HEK293 (cell line): ENCODE measurements at regions not wholly inside any gene's neighbourhood (a gene's known extent, or its start where the extent isn't known, plus 50 kb on each side); places are given as distances from the start of the nearest gene placed in this dataset.

ENCODE experiments used
- CTCF ChIA-PET: fragments of 350-600 bp; formaldehyde crosslinking; extraction: SDS; loops from one replicate; lab custom pipeline; 2021; ENCODE audit warnings: antibody characterized with exemption; lab: Yijun Ruan, JAX
- POLR2A ChIA-PET: fragments of 300-600 bp; formaldehyde crosslinking; extraction: SDS; loops from one replicate; lab custom pipeline; 2020; ENCODE audit warnings: antibody characterized with exemption, inconsistent platforms; lab: Yijun Ruan, JAX
- H3K27ac ChIP-seq: fragments of 200-500 bp; sonication (Bioruptor generic); 2 replicates; pipeline ENCODE4 v1.5.1; 2014; ENCODE audit warnings: low read depth, low read length, control low read depth, inconsistent platforms; ENCODE audit errors: extremely low read depth
- H3K36me3 ChIP-seq, 2 experiments: fragments of 200-500 bp in 1 of 2; sonication (Bioruptor generic) in 1 of 2; 1 replicate in 1 of 2; 2 replicates in 1 of 2; pipeline ENCODE4 v1.5.1; 2014 to 2017; ENCODE audit warnings: inconsistent platforms in 2 of 2, low read length in 2 of 2; ENCODE audit not compliant: control insufficient read depth in 2 of 2, insufficient read depth in 1 of 2
- H3K4me1 ChIP-seq: fragments of 200-500 bp; sonication (Bioruptor generic); 2 replicates; pipeline ENCODE4 v1.5.1; 2014; ENCODE audit warnings: mild to moderate bottlenecking, low read length, inconsistent platforms; ENCODE audit not compliant: control insufficient read depth, insufficient read depth
- H3K4me3 ChIP-seq: 2 replicates; pipeline ENCODE4 v1.5.1; 2011; ENCODE audit warnings: low read depth, mild to moderate bottlenecking, control low read depth, low read length, moderate library complexity
- H3K9me3 ChIP-seq: fragments of 200-500 bp; sonication (Bioruptor generic); 2 replicates; pipeline ENCODE4 v1.5.1; 2014; ENCODE audit warnings: low read depth, low read length, inconsistent platforms; ENCODE audit not compliant: control insufficient read depth, insufficient read depth
- GLI2 ChIP-seq: fragments of 450-650 bp; formaldehyde crosslinking; IDR thresholded peaks from 2 replicates; pipeline ENCODE4; 2017; ENCODE audit warnings: missing biosample characterization, missing genetic modification characterization, low read depth, borderline replicate concordance
- KLF1 ChIP-seq: fragments of 450-650 bp; formaldehyde crosslinking; IDR thresholded peaks from 2 replicates; pipeline ENCODE4 v1.5.1; 2016; ENCODE audit warnings: missing biosample characterization, missing genetic modification characterization
- ZBTB21 ChIP-seq: fragments of 450-650 bp; formaldehyde crosslinking; IDR thresholded peaks from 2 replicates; pipeline ENCODE4 v1.5.1; 2017; ENCODE audit warnings: missing biosample characterization, missing genetic modification characterization
- ZFP41 ChIP-seq: fragments of 450-650 bp; formaldehyde crosslinking; IDR thresholded peaks from 2 replicates; pipeline ENCODE4 v1.5.1; 2016; ENCODE audit warnings: missing biosample characterization, missing genetic modification characterization, borderline replicate concordance
- ZNF2 ChIP-seq: fragments of 450-650 bp; formaldehyde crosslinking; IDR thresholded peaks from 2 replicates; pipeline ENCODE4 v1.5.1; 2016; ENCODE audit warnings: missing biosample characterization, missing genetic modification characterization
- ZNF239 ChIP-seq: fragments of 450-650 bp; formaldehyde crosslinking; IDR thresholded peaks from 2 replicates; pipeline ENCODE4 v1.5.1; 2016; ENCODE audit warnings: missing biosample characterization, missing genetic modification characterization
- ZNF248 ChIP-seq: fragments of 450-650 bp; formaldehyde crosslinking; IDR thresholded peaks from 2 replicates; pipeline ENCODE4 v1.5.1; 2017; ENCODE audit warnings: missing biosample characterization, missing genetic modification characterization
- ZNF341 ChIP-seq: fragments of 450-650 bp; formaldehyde crosslinking; IDR thresholded peaks from 2 replicates; pipeline ENCODE4; 2016; ENCODE audit warnings: low read depth, missing biosample characterization, missing genetic modification characterization
- ZNF514 ChIP-seq: fragments of 450-650 bp; formaldehyde crosslinking; IDR thresholded peaks from 2 replicates; pipeline ENCODE4 v1.5.1; 2016; ENCODE audit warnings: missing biosample characterization, missing genetic modification characterization
- ZNF837 ChIP-seq: fragments of 450-650 bp; formaldehyde crosslinking; IDR thresholded peaks from 2 replicates; pipeline ENCODE4 v1.5.1; 2016; ENCODE audit warnings: missing biosample characterization, missing genetic modification characterization
- TF ChIP-seq, protein P1 (sequence below): IDR thresholded peaks from 2 replicates; pipeline ENCODE4 v1.6.1; 2011; ENCODE audit warnings: mild to moderate bottlenecking, low read depth, low read length, borderline replicate concordance
- TF ChIP-seq, protein P2 (sequence below): sonication (generic); formaldehyde crosslinking; IDR thresholded peaks from 2 replicates; pipeline ENCODE4 v1.8.1; 2022; ENCODE audit warnings: mild to moderate bottlenecking, moderate library complexity, missing genetic modification reagents
- TF ChIP-seq, protein P3 (sequence below): fragments of 450-650 bp; formaldehyde crosslinking; IDR thresholded peaks from 2 replicates; pipeline ENCODE4 v1.5.1; 2016; ENCODE audit warnings: missing biosample characterization, missing genetic modification characterization
- TF ChIP-seq, protein P4 (sequence below): fragments of 450-650 bp; formaldehyde crosslinking; IDR thresholded peaks from 2 replicates; pipeline ENCODE4 v1.5.1; 2017; ENCODE audit warnings: missing biosample characterization, missing genetic modification characterization
- TF ChIP-seq, protein P5 (sequence below): fragments of 450-650 bp; formaldehyde crosslinking; IDR thresholded peaks from 2 replicates; pipeline ENCODE4 v1.5.1; 2017; ENCODE audit warnings: missing biosample characterization, missing genetic modification characterization
- TF ChIP-seq, protein P6 (sequence below): fragments of 450-650 bp; formaldehyde crosslinking; IDR thresholded peaks from 2 replicates; pipeline ENCODE4 v1.5.1; 2016; ENCODE audit warnings: missing biosample characterization, missing genetic modification characterization
- TF ChIP-seq, protein P7 (sequence below): fragments of 450-650 bp; formaldehyde crosslinking; IDR thresholded peaks from 2 replicates; pipeline ENCODE4 v1.5.1; 2016; ENCODE audit warnings: missing biosample characterization, missing genetic modification characterization
- TF ChIP-seq, protein P8 (sequence below): fragments of 450-650 bp; formaldehyde crosslinking; IDR thresholded peaks from 2 replicates; pipeline ENCODE4 v1.5.1; 2016; ENCODE audit warnings: missing biosample characterization, missing genetic modification characterization
- TF ChIP-seq, protein P9 (sequence below): fragments of 450-650 bp; formaldehyde crosslinking; IDR thresholded peaks from 2 replicates; pipeline ENCODE4 v1.5.1; 2016; ENCODE audit warnings: missing biosample characterization, missing genetic modification characterization

DNA sequence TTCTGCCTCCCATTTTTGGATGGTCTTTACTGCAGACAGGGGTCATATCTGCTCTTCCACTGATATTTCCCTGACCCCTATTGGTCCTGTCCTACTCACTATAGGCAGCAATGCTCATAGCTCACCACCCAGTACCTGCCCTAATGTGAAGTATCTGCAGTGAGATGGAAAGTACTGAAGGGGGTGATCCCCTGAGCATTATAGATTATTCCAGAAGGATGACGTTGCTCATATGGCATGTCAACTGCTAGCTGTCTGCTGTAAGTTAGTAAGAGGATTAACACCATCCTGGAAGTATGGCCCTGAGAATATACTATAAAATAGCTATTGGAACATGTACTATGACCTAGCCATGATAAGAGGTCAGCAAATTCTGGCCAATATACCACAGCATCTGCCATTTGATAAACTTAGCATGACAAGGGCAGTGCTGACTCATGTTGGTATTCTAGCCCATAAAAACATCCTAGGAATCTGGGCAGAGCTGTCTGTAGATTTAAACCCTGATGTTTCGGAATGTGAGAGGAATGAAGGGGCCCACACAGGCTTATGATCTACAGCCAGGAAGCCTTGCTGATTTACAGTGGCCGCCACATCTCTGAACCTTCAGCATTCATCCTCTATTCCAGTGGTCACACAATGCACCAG is 451.4 kb downstream of the TNS1 start:
- no peaks in the 10 kb centered on the region for H3K4me1 ChIP-seq
- H3K36me3 ChIP-seq: no peaks in the 10 kb centered on the region
- POLR2A ChIA-PET: no interaction called here
- no peak overlapping the region for H3K4me3 ChIP-seq
- no peaks in the 10 kb centered on the region for H3K9me3 ChIP-seq
- no peak overlapping the region for H3K27ac ChIP-seq
- TF ChIP-seq ZNF514 (tag by site-specific recombination): no peak
- TF ChIP-seq ZNF248 (tag by site-specific recombination): no peak
- CTCF ChIA-PET: interaction anchor here (0.7 to 1.6 kb wide), 2 partner anchors 30 to 99 kb away, joined by 3 to 4 read pairs; no protein-coding TSS in a partner anchor

DNA sequence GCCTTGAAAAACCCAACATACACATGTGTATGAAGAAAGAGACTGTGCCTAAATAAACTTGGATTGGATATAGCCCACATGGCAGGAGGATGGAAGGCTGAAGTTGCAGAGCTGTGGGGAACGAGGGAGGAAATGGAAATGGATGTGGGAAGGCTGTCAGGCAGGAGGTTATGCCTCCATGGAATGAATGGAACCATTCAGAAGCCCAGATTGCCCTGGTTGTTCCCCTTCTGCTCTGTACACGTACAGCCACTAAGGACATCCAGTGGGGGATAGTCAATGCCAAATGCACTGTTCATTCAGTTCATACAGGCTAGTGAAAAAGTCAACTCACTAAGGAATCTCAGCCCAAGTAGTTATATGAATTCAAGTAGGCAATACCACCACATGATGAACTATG is 463.7 kb downstream of the TNS1 start:
- CTCF ChIA-PET: interaction anchor here (0.6 to 1.0 kb wide), 2 partner anchors 28 to 971 kb away, joined by 4 read pairs; no protein-coding TSS in a partner anchor

More for the DNA sequence above, 463.7 kb downstream of the TNS1 start:
- H3K9me3 ChIP-seq: no peaks in the 10 kb centered on the region
- no peak overlapping the region for H3K4me3 ChIP-seq
- H3K27ac ChIP-seq: no peak overlapping the region
- no peaks in the 10 kb centered on the region for H3K36me3 ChIP-seq
- POLR2A ChIA-PET: no interaction called here
- TF ChIP-seq, protein P1, sequence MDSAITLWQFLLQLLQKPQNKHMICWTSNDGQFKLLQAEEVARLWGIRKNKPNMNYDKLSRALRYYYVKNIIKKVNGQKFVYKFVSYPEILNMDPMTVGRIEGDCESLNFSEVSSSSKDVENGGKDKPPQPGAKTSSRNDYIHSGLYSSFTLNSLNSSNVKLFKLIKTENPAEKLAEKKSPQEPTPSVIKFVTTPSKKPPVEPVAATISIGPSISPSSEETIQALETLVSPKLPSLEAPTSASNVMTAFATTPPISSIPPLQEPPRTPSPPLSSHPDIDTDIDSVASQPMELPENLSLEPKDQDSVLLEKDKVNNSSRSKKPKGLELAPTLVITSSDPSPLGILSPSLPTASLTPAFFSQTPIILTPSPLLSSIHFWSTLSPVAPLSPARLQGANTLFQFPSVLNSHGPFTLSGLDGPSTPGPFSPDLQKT: no peak
- TF ChIP-seq, protein P2, sequence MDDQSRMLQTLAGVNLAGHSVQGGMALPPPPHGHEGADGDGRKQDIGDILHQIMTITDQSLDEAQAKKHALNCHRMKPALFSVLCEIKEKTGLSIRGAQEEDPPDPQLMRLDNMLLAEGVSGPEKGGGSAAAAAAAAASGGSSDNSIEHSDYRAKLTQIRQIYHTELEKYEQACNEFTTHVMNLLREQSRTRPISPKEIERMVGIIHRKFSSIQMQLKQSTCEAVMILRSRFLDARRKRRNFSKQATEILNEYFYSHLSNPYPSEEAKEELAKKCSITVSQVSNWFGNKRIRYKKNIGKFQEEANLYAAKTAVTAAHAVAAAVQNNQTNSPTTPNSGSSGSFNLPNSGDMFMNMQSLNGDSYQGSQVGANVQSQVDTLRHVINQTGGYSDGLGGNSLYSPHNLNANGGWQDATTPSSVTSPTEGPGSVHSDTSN: no peak
- TF ChIP-seq ZBTB21 (tag by site-specific recombination) (no peak), ZNF2 (tag by site-specific recombination) (no peak), GLI2 (tag by site-specific recombination) (no peak), ZFP41 (tag by site-specific recombination) (no peak), ZNF341 (tag by site-specific recombination) (no peak), ZNF239 (tag by site-specific recombination) (no peak), ZNF837 (tag by site-specific recombination) (no peak), KLF1 (no peak)
- TF ChIP-seq, protein P3, sequence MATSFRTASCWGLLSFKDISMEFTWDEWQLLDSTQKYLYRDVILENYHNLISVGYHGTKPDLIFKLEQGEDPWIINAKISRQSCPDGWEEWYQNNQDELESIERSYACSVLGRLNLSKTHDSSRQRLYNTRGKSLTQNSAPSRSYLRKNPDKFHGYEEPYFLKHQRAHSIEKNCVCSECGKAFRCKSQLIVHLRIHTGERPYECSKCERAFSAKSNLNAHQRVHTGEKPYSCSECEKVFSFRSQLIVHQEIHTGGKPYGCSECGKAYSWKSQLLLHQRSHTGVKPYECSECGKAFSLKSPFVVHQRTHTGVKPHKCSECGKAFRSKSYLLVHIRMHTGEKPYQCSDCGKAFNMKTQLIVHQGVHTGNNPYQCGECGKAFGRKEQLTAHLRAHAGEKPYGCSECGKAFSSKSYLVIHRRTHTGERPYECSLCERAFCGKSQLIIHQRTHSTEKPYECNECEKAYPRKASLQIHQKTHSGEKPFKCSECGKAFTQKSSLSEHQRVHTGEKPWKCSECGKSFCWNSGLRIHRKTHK: no peak
- TF ChIP-seq, protein P4, sequence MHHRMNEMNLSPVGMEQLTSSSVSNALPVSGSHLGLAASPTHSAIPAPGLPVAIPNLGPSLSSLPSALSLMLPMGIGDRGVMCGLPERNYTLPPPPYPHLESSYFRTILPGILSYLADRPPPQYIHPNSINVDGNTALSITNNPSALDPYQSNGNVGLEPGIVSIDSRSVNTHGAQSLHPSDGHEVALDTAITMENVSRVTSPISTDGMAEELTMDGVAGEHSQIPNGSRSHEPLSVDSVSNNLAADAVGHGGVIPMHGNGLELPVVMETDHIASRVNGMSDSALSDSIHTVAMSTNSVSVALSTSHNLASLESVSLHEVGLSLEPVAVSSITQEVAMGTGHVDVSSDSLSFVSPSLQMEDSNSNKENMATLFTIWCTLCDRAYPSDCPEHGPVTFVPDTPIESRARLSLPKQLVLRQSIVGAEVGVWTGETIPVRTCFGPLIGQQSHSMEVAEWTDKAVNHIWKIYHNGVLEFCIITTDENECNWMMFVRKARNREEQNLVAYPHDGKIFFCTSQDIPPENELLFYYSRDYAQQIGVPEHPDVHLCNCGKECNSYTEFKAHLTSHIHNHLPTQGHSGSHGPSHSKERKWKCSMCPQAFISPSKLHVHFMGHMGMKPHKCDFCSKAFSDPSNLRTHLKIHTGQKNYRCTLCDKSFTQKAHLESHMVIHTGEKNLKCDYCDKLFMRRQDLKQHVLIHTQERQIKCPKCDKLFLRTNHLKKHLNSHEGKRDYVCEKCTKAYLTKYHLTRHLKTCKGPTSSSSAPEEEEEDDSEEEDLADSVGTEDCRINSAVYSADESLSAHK (tag by site-specific recombination): no peak
- TF ChIP-seq, protein P5, sequence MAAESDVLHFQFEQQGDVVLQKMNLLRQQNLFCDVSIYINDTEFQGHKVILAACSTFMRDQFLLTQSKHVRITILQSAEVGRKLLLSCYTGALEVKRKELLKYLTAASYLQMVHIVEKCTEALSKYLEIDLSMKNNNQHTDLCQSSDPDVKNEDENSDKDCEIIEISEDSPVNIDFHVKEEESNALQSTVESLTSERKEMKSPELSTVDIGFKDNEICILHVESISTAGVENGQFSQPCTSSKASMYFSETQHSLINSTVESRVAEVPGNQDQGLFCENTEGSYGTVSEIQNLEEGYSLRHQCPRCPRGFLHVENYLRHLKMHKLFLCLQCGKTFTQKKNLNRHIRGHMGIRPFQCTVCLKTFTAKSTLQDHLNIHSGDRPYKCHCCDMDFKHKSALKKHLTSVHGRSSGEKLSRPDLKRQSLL (tag by site-specific recombination): no peak
- TF ChIP-seq, protein P6, sequence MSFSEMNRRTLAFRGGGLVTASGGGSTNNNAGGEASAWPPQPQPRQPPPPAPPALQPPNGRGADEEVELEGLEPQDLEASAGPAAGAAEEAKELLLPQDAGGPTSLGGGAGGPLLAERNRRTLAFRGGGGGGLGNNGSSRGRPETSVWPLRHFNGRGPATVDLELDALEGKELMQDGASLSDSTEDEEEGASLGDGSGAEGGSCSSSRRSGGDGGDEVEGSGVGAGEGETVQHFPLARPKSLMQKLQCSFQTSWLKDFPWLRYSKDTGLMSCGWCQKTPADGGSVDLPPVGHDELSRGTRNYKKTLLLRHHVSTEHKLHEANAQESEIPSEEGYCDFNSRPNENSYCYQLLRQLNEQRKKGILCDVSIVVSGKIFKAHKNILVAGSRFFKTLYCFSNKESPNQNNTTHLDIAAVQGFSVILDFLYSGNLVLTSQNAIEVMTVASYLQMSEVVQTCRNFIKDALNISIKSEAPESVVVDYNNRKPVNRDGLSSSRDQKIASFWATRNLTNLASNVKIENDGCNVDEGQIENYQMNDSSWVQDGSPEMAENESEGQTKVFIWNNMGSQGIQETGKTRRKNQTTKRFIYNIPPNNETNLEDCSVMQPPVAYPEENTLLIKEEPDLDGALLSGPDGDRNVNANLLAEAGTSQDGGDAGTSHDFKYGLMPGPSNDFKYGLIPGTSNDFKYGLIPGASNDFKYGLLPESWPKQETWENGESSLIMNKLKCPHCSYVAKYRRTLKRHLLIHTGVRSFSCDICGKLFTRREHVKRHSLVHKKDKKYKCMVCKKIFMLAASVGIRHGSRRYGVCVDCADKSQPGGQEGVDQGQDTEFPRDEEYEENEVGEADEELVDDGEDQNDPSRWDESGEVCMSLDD (tag by site-specific recombination): no peak
- TF ChIP-seq, protein P7, sequence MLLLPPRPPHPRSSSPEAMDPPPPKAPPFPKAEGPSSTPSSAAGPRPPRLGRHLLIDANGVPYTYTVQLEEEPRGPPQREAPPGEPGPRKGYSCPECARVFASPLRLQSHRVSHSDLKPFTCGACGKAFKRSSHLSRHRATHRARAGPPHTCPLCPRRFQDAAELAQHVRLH (tag by site-specific recombination): no peak
- TF ChIP-seq, protein P8, sequence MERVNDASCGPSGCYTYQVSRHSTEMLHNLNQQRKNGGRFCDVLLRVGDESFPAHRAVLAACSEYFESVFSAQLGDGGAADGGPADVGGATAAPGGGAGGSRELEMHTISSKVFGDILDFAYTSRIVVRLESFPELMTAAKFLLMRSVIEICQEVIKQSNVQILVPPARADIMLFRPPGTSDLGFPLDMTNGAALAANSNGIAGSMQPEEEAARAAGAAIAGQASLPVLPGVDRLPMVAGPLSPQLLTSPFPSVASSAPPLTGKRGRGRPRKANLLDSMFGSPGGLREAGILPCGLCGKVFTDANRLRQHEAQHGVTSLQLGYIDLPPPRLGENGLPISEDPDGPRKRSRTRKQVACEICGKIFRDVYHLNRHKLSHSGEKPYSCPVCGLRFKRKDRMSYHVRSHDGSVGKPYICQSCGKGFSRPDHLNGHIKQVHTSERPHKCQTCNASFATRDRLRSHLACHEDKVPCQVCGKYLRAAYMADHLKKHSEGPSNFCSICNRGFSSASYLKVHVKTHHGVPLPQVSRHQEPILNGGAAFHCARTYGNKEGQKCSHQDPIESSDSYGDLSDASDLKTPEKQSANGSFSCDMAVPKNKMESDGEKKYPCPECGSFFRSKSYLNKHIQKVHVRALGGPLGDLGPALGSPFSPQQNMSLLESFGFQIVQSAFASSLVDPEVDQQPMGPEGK (tag by site-specific recombination): no peak
- TF ChIP-seq, protein P9, sequence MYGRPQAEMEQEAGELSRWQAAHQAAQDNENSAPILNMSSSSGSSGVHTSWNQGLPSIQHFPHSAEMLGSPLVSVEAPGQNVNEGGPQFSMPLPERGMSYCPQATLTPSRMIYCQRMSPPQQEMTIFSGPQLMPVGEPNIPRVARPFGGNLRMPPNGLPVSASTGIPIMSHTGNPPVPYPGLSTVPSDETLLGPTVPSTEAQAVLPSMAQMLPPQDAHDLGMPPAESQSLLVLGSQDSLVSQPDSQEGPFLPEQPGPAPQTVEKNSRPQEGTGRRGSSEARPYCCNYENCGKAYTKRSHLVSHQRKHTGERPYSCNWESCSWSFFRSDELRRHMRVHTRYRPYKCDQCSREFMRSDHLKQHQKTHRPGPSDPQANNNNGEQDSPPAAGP (tag by site-specific recombination): no peak
- H3K4me1 ChIP-seq: no peaks in the 10 kb centered on the region
